DND-41 (cell line): ENCODE measurements at regions not wholly inside any gene's neighbourhood (a gene's known extent, or its start where the extent isn't known, plus 50 kb on each side); places are given as distances from the start of the nearest gene placed in this dataset.

Experiments
- CTCF ChIP-seq: IDR thresholded peaks from 2 replicates; pipeline ENCODE4 v1.5.1; 2012; ENCODE audit warnings: borderline replicate concordance, low read length, moderate library complexity, mild to moderate bottlenecking; ENCODE audit not compliant: poor library complexity, severe bottlenecking; ENCODE audit errors: extremely low read depth
- EZH2 ChIP-seq: IDR thresholded peaks from 3 replicates; pipeline ENCODE4 v1.6.1; 2012; ENCODE audit warnings: borderline replicate concordance, low read depth, mild to moderate bottlenecking, moderate library complexity, low read length, inconsistent platforms; ENCODE audit not compliant: severe bottlenecking

- TF ChIP-seq CTCF (no peak), EZH2 (no peak)
Observed at GRCh38 chr7:153567426-153567825, 484.8 kb upstream of the DPP6 start.
